Osteocyte (in vitro differentiated cells): ENCODE measurements at regions not wholly inside any gene's neighbourhood (a gene's known extent, or its start where the extent isn't known, plus 50 kb on each side); places are given as distances from the start of the nearest gene placed in this dataset.

Experiments
- DNase-seq: peaks from one replicate; pipeline ENCODE4 v3.0.0; 2021; ENCODE audit warnings: mixed read lengths; ENCODE audit not compliant: unreplicated experiment; ENCODE audit errors: extremely low spot score
- H3K27ac Mint-ChIP-seq: one replicate; pipeline ENCODE4 v1.8.0; 2021; ENCODE audit warnings: mild to moderate bottlenecking, mixed read lengths; ENCODE audit not compliant: unreplicated experiment
- H3K27me3 Mint-ChIP-seq: one replicate; pipeline ENCODE4 v1.8.0; 2021; ENCODE audit warnings: mixed read lengths; ENCODE audit not compliant: unreplicated experiment
- H3K36me3 Mint-ChIP-seq: one replicate; pipeline ENCODE4 v1.8.0; 2021; ENCODE audit warnings: mixed read lengths; ENCODE audit not compliant: unreplicated experiment
- H3K4me1 Mint-ChIP-seq: one replicate; pipeline ENCODE4 v1.8.0; 2021; ENCODE audit warnings: mixed read lengths; ENCODE audit not compliant: unreplicated experiment
- H3K4me3 Mint-ChIP-seq: one replicate; pipeline ENCODE4 v1.8.0; 2021; ENCODE audit warnings: mild to moderate bottlenecking, moderate library complexity, mixed read lengths; ENCODE audit not compliant: unreplicated experiment
- H3K9me3 Mint-ChIP-seq: one replicate; pipeline ENCODE4 v1.8.0; 2021; ENCODE audit warnings: mixed read lengths; ENCODE audit not compliant: unreplicated experiment
- TF ChIP-seq, protein P1 (sequence below): fragments of 200-600 bp; sonication (generic); IDR thresholded peaks from 2 replicates; pipeline ENCODE4 v1.5.0; 2021; ENCODE audit warnings: antibody characterized with exemption, mild to moderate bottlenecking, moderate library complexity

- Mint-ChIP-seq H3K27me3 (no peaks in the 10 kb centered on the region), H3K4me3 (no peak overlapping the region), H3K9me3 (no peaks in the 10 kb centered on the region), H3K27ac (no peak overlapping the region), H3K36me3 (no peaks in the 10 kb centered on the region), H3K4me1 (peaks cover 34% of the 10 kb centered on the region)
- DNase-seq, result no peak
- TF ChIP-seq, protein P1, sequence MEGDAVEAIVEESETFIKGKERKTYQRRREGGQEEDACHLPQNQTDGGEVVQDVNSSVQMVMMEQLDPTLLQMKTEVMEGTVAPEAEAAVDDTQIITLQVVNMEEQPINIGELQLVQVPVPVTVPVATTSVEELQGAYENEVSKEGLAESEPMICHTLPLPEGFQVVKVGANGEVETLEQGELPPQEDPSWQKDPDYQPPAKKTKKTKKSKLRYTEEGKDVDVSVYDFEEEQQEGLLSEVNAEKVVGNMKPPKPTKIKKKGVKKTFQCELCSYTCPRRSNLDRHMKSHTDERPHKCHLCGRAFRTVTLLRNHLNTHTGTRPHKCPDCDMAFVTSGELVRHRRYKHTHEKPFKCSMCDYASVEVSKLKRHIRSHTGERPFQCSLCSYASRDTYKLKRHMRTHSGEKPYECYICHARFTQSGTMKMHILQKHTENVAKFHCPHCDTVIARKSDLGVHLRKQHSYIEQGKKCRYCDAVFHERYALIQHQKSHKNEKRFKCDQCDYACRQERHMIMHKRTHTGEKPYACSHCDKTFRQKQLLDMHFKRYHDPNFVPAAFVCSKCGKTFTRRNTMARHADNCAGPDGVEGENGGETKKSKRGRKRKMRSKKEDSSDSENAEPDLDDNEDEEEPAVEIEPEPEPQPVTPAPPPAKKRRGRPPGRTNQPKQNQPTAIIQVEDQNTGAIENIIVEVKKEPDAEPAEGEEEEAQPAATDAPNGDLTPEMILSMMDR, result no peak
Measured at GRCh38 chr2:12350821-12351220, 365.9 kb upstream of the TRIB2 start.

- H3K4me1 Mint-ChIP-seq, result peaks cover 27% of the 10 kb centered on the region
- no peak overlapping the region for H3K4me3 Mint-ChIP-seq
- no peaks in the 10 kb centered on the region for H3K27me3 Mint-ChIP-seq
- no peaks in the 10 kb centered on the region for H3K36me3 Mint-ChIP-seq
- H3K9me3 Mint-ChIP-seq, result peaks cover 5% of the 10 kb centered on the region
- TF ChIP-seq, protein P1, result no peak
- H3K27ac Mint-ChIP-seq, result no peak overlapping the region
- DNase-seq, result no peak
Measured at GRCh38 chr2:12352889-12353288, 363.8 kb upstream of the TRIB2 start.

DNA sequence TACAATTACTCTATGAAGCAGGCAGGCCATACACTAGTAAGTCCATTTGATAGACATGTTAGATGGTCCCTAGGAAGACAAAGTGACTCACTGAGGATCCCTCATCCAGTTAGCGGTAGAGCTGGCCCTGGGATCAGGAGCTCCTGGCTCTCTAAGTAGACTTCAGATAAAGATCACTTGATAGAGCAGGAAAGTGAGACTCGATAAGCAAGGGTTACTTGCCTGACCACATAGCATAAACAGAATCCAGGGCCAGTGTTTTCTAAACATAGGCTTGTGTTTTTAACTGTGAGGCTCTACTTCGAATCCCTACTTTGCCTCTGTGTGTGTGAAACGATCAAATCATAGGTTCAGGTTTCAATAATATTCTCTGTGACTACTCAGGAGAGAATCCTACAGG, 355.2 kb upstream of the TRIB2 start:
- TF ChIP-seq, protein P1, result no peak
- H3K36me3 Mint-ChIP-seq, result peaks cover 2% of the 10 kb centered on the region
- peaks cover 12% of the 10 kb centered on the region for H3K9me3 Mint-ChIP-seq
- H3K4me3 Mint-ChIP-seq, result no peak overlapping the region
- H3K27me3 Mint-ChIP-seq, result no peaks in the 10 kb centered on the region
- no peak for DNase-seq
- no peaks in the 10 kb centered on the region for H3K4me1 Mint-ChIP-seq
- H3K27ac Mint-ChIP-seq, result no peak overlapping the region

GRCh38 chr2:12363138-12363537, 353.6 kb upstream of the TRIB2 start:
- Mint-ChIP-seq H3K36me3 (peaks cover 2% of the 10 kb centered on the region), H3K27ac (no peak overlapping the region), H3K9me3 (peaks cover 17% of the 10 kb centered on the region), H3K4me3 (no peak overlapping the region), H3K4me1 (peaks cover 2% of the 10 kb centered on the region), H3K27me3 (no peaks in the 10 kb centered on the region)
- no peak for DNase-seq
- TF ChIP-seq, protein P1, result no peak

- Mint-ChIP-seq H3K9me3 (peaks cover 17% of the 10 kb centered on the region), H3K27me3 (no peaks in the 10 kb centered on the region), H3K36me3 (peaks cover 2% of the 10 kb centered on the region), H3K4me1 (peaks cover 2% of the 10 kb centered on the region), H3K27ac (no peak overlapping the region), H3K4me3 (no peak overlapping the region)
- DNase-seq, result no peak
- TF ChIP-seq, protein P1, result no peak
Measured at GRCh38 chr2:12363569-12363968, 353.2 kb upstream of the TRIB2 start.
